NCI-H2171 treated with DMSO at 0.1 percent for 48 hours (cell line): ENCODE measurements at regions not wholly inside any gene's neighbourhood (a gene's known extent, or its start where the extent isn't known, plus 50 kb on each side); places are given as distances from the start of the nearest gene placed in this dataset.

Experiments
- DNase-seq: peaks from one replicate; lab custom pipeline; 2025; lab: John Stamatoyannopoulos, UW

GRCh38 chr11:36890841-36891240, 292.8 kb upstream of the RAG2 start:
- DNase-seq, result no peak

GRCh38 chr11:36890121-36890679, 292.2 kb upstream of the RAG2 start:
- DNase-seq, result no peak

- no peak for DNase-seq
Observed at GRCh38 chr11:36885154-36885553, 287.1 kb upstream of the RAG2 start.

GRCh38 chr11:36878737-36879136, 280.7 kb upstream of the RAG2 start:
- DNase-seq, result no peak

- no peak for DNase-seq
Observed at GRCh38 chr11:36877149-36877548, 279.1 kb upstream of the RAG2 start.

- DNase-seq, result no peak
Observed at GRCh38 chr11:36876266-36876665, 278.2 kb upstream of the RAG2 start.

GRCh38 chr11:36874291-36874690, 276.3 kb upstream of the RAG2 start:
- DNase-seq, result no peak

GRCh38 chr11:36870361-36870760, 272.3 kb upstream of the RAG2 start:
- no peak for DNase-seq

- DNase-seq, result no peak
Observed at GRCh38 chr11:36868380-36868779, 270.3 kb upstream of the RAG2 start.

- no peak for DNase-seq
Observed at GRCh38 chr11:36865846-36866245, 267.8 kb upstream of the RAG2 start.

- DNase-seq, result no peak
Observed at GRCh38 chr11:36854875-36855274, 256.8 kb upstream of the RAG2 start.

- no peak for DNase-seq
Observed at GRCh38 chr11:36848660-36849059, 250.6 kb upstream of the RAG2 start.

GRCh38 chr11:36840378-36840777, 242.3 kb upstream of the RAG2 start:
- DNase-seq, result no peak

GRCh38 chr11:36837831-36838437, 239.9 kb upstream of the RAG2 start:
- no peak for DNase-seq

- no peak for DNase-seq
Observed at GRCh38 chr11:36825251-36825650, 227.2 kb upstream of the RAG2 start.

GRCh38 chr11:36824349-36824748, 226.3 kb upstream of the RAG2 start:
- no peak for DNase-seq

GRCh38 chr11:36822829-36823228, 224.8 kb upstream of the RAG2 start:
- no peak for DNase-seq

- no peak for DNase-seq
Observed at GRCh38 chr11:36818410-36818809, 220.4 kb upstream of the RAG2 start.

- no peak for DNase-seq
Observed at GRCh38 chr11:36817336-36817965, 219.4 kb upstream of the RAG2 start.

GRCh38 chr11:36809303-36809702, 211.3 kb upstream of the RAG2 start:
- no peak for DNase-seq

- no peak for DNase-seq
Observed at GRCh38 chr11:36807871-36808270, 209.8 kb upstream of the RAG2 start.

GRCh38 chr11:36803084-36803483, 205.0 kb upstream of the RAG2 start:
- no peak for DNase-seq

GRCh38 chr11:36792996-36793914, 195.2 kb upstream of the RAG2 start:
- DNase-seq, result no peak
